ENCODE measurements at regions not wholly inside any gene's neighbourhood (a gene's known extent, or its start where the extent isn't known, plus 50 kb on each side); places are given as distances from the start of the nearest gene placed in this dataset.

GRCh38 chr21:15352009-15352408 lies 287.2 kb upstream of the NRIP1 start:
- H3K14ac ChIP-seq (ENCODE audit: insufficient read depth, low read length), result no peak overlapping the region

More at GRCh38 chr21:15352009-15352408, 287.2 kb upstream of the NRIP1 start:
- no CpG with 5 or more reads among the region's 7 CpGs for WGBS (ENCODE audit: extremely low coverage, insufficient read length, low lambda C conversion rate)
- Histone ChIP-seq H2BK5ac (ENCODE audit: insufficient read length, low read length) (no peak overlapping the region), H2BK15ac (ENCODE audit: low read depth, low read length) (no peak overlapping the region), H4K8ac (replicated peaks; ENCODE audit: insufficient read length, low read depth, low read length) (no peak overlapping the region), H3K9ac (ENCODE audit: extremely low read depth, insufficient read length, low read length) (no peak overlapping the region), H3K4ac (ENCODE audit: low read depth, low read length) (no peak overlapping the region), H2BK20ac (ENCODE audit: low read depth, low read length, poor library complexity, severe bottlenecking) (no peak overlapping the region), H3K9me3 (ENCODE audit: control insufficient read depth, low read depth, low read length) (no peaks in the 10 kb centered on the region), H3K4me2 (ENCODE audit: insufficient read depth, insufficient read length, low read length) (no peak overlapping the region), H4K20me1 (ENCODE audit: control insufficient read depth, insufficient read depth, insufficient read length) (no peaks in the 10 kb centered on the region), H3K27me3 (ENCODE audit: insufficient read depth, low read length) (no peaks in the 10 kb centered on the region), H2BK120ac (ENCODE audit: low read depth, low read length, poor library complexity, severe bottlenecking) (no peak overlapping the region), H3K79me1 (ENCODE audit: insufficient read depth, low read depth, low read length, poor library complexity, severe bottlenecking) (no peaks in the 10 kb centered on the region), H2BK12ac (ENCODE audit: insufficient read length, low read depth, low read length) (no peak overlapping the region), H4K91ac (ENCODE audit: insufficient read length, low read depth, low read length) (no peak overlapping the region), H3K23ac (ENCODE audit: insufficient read length, low read depth, low read length) (no peak overlapping the region), H3K4me1 (ENCODE audit: insufficient read depth, low read length) (no peaks in the 10 kb centered on the region), H3T11ph (ENCODE audit: low read length) (no peak overlapping the region), H3K79me2 (ENCODE audit: insufficient read depth, low read length) (no peaks in the 10 kb centered on the region), H3K23me2 (ENCODE audit: insufficient read length, low read depth, low read length, poor library complexity, severe bottlenecking) (no peaks in the 10 kb centered on the region), H4K5ac (ENCODE audit: insufficient read length, low read depth, low read length) (no peak overlapping the region), H2AK5ac (ENCODE audit: insufficient read length, low read length) (no peak overlapping the region), H3K18ac (ENCODE audit: insufficient read length, low read depth, low read length) (no peak overlapping the region), H2AFZ (ENCODE audit: low read length) (no peak overlapping the region), H3K27ac (ENCODE audit: insufficient read length, low read depth, low read length) (no peak overlapping the region), H3K56ac (ENCODE audit: insufficient read length, low read depth, low read length) (no peak overlapping the region)
- Mint-ChIP-seq H3K4me3 (no peak overlapping the region), H3K9me3 (peaks cover 4 to 7% of the 10 kb centered on the region in 2 experiments), H3K36me3 (ENCODE audit: insufficient read depth in 1 of 3, low read depth in 3 of 3) (peaks cover 0 to 4% (median 0%) of the 10 kb centered on the region in 3 experiments; a peak in 3 of 7 replicates), H3K27me3 (ENCODE audit: low read depth) (no peaks in the 10 kb centered on the region), H3K27ac (no peak overlapping the region), H3K4me1 (no peaks in the 10 kb centered on the region)
- DNase-seq, result no peak
- TF ChIP-seq CTCF (conservative IDR thresholded peaks at IDR 0.05), result no peak
